Stimulated activated CD8-positive, alpha-beta memory T cell treated with anti-CD3 and anti-CD28 coated beads, Interleukin-4, amount 100 ng/mL, for 1 hour (primary cell): ENCODE measurements at regions not wholly inside any gene's neighbourhood (a gene's known extent, or its start where the extent isn't known, plus 50 kb on each side); places are given as distances from the start of the nearest gene placed in this dataset.

ENCODE experiments used
- DNase-seq, 2 donors: peaks; one replicate each; pipeline ENCODE4 v3.0.0-alpha.2; 2020; ENCODE audit warnings: low read depth in 2 of 2, low spot score in 1 of 2

- no peak for DNase-seq
Observed at GRCh38 chr4:26067035-26067434, 153.0 kb downstream of the SMIM20 start.

GRCh38 chr4:26069218-26069617 lies 155.2 kb downstream of the SMIM20 start:
- DNase-seq, result no peak

- no peak for DNase-seq
Observed at GRCh38 chr4:26071688-26072087, 157.7 kb downstream of the SMIM20 start.

GRCh38 chr4:26073886-26074560 lies 160.0 kb downstream of the SMIM20 start:
- no peak for DNase-seq

- no peak for DNase-seq
Observed at GRCh38 chr4:26074712-26075430, 160.9 kb downstream of the SMIM20 start.

- no peak for DNase-seq
Observed at GRCh38 chr4:26075583-26075982, 161.6 kb downstream of the SMIM20 start.

GRCh38 chr4:26076000-26076587 lies 162.1 kb downstream of the SMIM20 start:
- DNase-seq, result no peak

GRCh38 chr4:26076896-26077295 lies 162.9 kb downstream of the SMIM20 start:
- DNase-seq, result no peak

- DNase-seq, result no peak
Observed at GRCh38 chr4:26077756-26078155, 163.7 kb downstream of the SMIM20 start.

- DNase-seq, result no peak
Observed at GRCh38 chr4:26080870-26081628, 167.0 kb downstream of the SMIM20 start.

- no peak for DNase-seq
Observed at GRCh38 chr4:26081795-26082498, 167.9 kb downstream of the SMIM20 start.

GRCh38 chr4:26082565-26082964 lies 168.5 kb downstream of the SMIM20 start:
- DNase-seq, result no peak

GRCh38 chr4:26083987-26084386 lies 170.0 kb downstream of the SMIM20 start:
- no peak for DNase-seq

- no peak for DNase-seq
Observed at GRCh38 chr4:26084414-26084813, 170.4 kb downstream of the SMIM20 start.

- no peak for DNase-seq
Observed at GRCh38 chr4:26085551-26085950, 171.5 kb downstream of the SMIM20 start.

- DNase-seq, result no peak
Observed at GRCh38 chr4:26086621-26087441, 172.8 kb downstream of the SMIM20 start.

GRCh38 chr4:26088433-26088928 lies 174.5 kb downstream of the SMIM20 start:
- no peak for DNase-seq

GRCh38 chr4:26093551-26093950 lies 179.5 kb downstream of the SMIM20 start:
- DNase-seq, result no peak

- no peak for DNase-seq
Observed at GRCh38 chr4:26094076-26094475, 180.1 kb downstream of the SMIM20 start.

GRCh38 chr4:26094911-26095310 lies 180.9 kb downstream of the SMIM20 start:
- no peak for DNase-seq
